NCI-H526 (cell line): ENCODE measurements at regions not wholly inside any gene's neighbourhood (a gene's known extent, or its start where the extent isn't known, plus 50 kb on each side); places are given as distances from the start of the nearest gene placed in this dataset.

Experiments
- DNase-seq, 2 experiments: peaks; one replicate each; lab custom pipeline; 2025; lab: John Stamatoyannopoulos, UW

DNA sequence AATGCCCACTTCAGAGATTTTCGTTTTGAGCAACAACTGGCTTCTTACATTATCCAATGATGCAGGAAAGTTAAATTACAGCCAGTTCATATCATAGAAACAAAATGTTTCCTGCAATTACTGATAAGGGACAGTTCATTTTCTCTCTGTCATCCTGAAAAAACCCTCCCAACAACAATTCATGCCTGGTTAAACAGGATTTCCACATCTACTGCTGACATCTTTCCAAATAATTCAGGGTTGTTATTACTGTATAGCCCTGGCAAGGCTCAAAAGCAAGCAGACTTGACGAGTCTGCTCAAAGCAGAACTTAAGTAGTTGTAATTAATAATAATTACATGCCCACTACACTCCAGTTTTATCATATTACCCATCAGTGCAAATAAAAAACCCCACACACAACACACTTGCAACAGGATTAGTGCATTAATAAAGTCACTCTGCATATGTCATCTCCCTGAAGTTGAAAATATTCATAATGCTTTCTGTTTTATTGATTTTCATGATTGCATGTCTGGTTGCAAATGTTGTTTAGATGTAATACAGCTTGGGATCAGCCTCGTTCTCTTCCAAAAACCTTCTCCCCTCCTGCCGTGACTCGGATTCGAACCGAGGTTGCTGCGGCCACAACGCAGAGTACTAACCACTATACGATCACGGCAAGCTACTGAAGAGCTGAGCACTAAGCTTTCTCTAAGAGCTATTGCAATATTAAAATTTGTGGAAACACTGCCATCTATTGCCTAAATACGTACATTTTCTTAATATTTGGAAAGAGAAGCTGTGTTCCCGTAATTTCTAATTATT is 119.6 kb upstream of the NFIB start:
- peak in 1 of 2 experiments; percentile 58 for DNase-seq

DNA sequence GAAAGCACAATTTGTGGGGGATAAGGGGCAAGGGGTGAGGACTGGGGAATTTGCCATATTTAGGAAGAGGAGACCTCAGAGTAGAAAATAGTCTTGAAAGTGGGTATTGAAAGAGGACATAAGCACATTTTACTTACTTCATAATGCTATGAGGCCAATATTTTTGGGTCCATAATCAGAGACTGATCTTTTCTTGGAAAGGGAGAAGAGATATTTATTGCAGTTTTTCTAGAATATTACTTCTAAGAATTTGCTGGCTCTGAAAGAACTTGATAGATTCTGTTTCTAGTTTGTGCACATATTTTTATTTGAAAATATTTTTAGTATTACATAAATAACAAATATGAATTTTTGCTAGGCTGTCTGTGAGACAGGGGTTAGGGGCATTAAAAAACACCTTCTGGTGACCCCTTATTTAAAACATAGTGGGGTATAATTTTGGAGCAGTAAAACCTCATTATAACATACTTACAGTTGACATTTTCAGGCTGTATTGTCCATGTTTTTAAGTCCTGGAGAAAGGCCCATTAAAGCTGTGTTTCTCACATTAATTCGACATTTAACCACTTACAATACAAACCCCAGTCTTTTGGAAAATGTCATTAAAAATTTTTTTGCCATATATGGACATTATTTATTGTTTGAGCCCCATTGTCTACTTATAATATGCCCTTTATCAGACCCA is 118.9 kb upstream of the NFIB start:
- DNase-seq = no peak

DNA sequence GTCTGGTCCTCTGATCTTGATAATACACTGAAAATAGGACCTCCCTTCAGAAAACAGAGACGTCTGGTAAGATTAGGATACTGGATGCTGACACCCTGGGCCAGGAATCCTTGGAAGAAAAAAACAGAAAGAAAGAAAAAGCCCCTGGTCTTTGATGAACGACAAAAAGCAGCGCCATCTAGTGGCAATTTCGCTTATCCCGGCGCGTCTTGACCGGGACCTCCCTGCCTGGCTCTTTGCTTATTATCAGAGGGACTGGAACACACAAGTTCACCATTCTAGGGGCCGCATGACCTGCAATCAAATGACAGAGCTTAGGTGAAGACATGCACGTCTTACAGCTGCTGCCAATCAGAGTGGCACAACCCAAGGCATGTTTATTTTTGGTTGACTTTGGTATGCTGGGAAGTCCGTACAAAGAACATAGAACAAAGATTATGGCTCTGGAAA is 114.9 kb upstream of the NFIB start:
- peak; percentile 58 to 92 for DNase-seq

DNA sequence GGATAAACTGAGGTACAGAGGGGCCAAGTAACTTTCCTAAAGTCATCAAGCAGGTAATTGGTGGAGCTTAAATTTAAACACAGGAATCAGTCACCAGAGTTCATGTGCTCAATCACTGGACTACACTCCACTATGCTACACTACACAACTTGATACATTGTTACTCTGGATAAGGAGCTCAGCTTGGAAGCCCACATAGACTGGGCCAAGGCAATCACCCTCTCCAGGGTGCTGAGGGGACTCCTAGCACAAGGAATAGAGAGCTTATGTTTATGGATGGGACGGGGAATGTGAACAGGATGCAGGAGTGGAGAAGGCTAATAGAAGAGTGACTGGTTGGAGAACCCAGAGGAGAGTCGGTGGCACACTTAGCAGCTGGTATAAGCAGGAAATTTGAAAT is 113.5 kb upstream of the NFIB start:
- no peak for DNase-seq

DNA sequence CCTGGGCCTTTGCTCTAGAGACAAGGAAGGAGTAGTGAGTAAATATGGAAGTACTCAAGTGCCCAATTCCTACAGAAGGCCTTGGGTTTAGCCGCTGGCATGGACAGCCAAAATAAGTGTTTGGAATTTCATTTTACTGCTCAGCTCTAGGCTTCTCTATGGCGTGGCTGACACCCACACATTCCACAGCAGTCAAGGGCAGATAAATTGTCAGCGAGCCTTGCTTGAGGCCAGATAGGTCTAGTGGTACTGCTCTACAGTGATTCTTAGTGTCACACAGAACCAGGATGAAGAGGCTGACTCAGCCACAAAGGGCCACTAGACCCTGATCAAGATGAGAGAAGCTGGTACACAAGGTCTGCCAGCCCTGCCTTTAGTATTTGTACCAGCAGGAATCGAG is 111.0 kb upstream of the NFIB start:
- DNase-seq = no peak

DNA sequence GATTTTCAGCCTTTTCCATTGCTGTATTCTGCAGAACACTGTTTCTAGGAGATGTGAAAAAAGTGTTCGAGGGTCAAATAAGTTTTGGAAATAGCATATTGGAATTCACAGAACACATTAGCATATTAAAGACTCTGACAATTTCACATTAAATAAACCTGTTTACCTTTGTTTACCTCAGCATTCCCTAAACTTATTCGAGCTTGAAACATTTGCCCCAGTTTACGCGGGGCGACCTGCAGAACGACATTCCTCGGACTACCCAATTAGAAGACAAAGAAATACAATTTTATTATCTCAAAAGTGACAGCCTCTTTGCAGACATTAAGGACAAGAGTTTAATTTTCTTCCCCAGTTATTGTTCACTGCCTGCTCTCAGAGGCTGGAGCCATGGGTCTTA is 110.3 kb upstream of the NFIB start:
- DNase-seq = no peak

DNA sequence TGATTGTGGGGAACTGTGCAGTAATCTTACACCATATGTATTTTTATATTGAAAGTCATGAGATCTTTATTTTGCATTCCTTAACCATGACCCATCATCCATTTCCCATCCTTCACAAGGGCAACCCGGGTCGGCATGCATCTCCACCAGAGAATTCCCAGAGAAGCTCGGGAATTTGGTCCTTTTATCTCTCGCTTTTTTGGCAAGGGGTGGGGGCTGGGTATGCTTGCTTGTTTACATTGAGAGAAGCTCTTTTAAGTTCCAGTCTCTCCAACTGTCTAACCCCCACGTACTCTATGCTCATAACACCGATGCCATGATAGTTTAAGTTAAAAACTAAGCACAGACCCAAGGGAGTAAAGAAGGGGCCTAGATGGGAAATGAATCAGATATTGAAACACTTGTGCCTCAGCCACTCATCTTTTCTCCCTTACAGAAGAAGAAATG is 109.9 kb upstream of the NFIB start:
- DNase-seq = no peak

DNA sequence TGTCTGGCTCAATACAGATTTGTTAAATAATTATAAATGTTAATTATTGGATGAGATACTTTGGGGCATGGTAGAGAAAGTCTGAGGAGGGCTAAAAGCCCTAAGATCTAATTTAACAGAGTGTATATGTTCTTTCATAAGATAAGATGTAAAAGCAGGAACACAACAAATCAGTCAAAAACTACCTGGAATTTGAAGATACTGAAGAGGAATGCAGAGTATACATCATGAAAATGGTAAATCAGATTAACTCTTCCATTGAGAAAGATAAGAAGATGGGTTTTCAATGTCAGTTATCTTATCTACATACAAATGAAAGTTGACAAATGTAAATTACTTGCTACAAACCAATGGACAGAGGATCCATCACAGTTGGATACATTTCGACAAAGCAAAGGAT is 107.3 kb upstream of the NFIB start:
- no peak for DNase-seq

DNA sequence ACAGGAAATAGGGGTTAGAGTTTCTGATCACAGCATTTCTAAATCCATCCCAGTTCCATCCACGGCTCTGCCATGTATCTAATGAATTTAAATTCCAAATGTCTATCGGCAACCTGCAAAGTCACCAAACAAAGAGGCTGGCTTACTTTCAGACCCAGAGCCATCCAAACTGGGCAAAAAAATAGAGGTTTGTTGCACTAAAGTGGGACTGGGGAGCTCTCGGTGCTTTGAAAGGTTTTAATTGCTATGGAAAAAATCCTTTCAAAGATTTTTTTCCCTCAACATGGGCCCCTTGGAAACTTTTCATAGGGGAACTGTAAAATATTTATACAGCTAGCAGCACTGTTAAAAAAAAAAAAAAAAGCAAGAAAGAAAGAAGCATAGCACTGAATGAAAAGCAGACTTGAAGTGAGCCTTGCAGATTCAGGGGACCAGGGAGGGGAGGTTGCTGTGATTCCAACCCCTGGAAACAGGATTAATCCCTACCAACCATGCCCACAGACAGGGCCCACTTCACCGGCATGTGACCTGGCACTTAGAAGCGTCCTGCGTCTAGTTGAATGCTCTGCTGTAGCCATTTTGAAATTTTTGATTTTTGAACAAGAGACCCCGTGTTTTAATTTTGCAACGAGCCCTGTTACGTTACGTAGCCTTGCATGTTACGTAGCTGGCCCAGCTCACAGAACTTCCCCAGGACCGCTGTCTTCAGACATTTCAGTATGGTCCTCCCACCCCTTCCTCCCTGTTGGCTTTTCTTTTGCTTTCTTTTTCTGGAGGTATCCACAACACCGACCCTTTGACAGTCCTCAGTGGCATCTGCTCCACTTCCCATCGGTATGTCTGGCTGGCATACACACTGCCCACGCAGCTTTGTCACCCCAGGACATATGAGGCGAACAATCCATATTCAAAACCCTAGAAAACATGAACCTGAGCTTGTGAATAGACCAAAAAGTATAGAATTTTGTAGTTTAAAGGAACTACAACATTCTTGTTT is 105.3 kb upstream of the NFIB start:
- no peak for DNase-seq

DNA sequence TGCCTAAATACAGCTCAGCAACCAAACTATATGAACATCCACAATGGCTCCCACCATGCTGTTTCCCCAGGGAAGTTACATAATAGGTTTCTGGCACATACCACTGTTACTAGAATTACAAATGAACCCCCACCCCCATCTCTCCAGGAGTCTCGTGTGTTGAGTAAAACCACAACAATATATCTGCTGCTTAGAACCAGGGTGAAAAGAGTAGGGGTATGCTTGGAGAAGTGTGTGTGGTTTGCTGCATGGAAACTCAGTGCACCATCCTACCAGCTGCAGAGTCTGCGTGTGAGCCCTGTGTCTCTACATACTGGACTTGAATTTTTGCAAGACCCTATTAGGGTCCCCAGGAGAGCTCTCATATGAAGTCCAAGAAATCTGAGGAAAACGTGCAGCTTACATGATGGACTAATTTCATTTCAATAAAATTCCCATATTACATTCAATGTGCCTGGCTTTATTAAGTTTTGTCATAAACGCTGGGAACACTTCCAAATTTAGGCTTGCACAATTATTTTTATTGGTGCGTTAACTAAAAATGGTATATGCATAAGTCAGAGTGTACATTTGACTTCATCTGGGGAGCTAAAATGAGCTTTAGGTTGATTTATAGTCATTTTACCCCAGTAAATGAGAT is 104.5 kb upstream of the NFIB start:
- DNase-seq = no peak

DNA sequence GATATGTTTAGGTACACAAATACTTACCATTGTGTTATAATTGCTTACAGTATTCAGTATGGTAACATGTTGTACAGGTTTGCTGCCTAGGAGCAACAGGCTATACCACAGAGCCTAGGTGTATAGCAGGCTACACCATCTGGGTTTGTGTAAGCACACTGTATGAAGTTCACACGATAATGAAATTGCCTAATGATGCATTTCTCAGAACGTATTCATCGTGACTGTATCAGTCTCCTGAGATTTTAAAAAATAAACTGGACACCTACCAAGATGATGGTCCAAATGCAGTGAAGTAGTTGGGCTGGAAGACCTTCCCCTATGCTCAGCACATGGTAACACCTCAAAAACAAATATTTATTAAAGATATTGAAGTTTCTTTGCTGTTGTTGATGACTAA is 103.3 kb upstream of the NFIB start:
- DNase-seq = no peak

DNA sequence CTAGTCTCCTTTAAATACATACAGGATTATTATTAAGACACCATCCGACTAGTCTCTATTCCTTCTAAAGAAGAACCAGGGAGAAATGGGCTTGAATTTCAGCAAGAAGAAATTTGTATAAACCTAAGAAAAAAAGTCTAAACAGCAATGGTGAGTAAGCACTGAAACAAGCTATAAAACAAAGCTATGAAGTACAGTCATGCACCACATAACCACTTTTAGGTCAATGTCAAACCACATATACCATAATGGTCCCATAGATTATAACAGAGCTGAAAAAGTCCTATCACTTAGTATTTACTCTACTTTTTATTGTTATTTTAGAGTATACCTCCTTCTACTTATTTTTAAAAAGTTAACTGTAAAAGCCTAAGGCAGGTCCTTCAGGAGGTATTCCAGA is 102.0 kb upstream of the NFIB start:
- no peak for DNase-seq

DNA sequence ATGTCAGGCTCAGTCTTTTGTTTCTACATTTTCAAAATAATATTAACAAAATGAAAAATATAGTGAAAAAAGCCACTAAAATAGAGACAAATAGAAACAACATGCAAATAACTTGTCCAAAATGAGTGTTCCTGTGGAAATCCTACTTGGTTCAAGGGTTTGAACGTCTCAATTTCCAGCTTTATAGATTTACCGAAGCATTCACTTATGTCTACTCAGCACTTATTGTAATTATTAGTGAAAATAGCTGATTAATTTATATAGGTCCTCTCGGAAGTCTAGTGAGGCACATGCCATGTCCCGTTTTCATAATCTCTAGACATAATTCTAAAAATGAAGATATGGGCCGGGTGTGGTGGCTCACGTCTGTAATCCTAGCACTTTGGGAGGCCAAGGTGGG is 99.9 kb upstream of the NFIB start:
- no peak for DNase-seq

DNA sequence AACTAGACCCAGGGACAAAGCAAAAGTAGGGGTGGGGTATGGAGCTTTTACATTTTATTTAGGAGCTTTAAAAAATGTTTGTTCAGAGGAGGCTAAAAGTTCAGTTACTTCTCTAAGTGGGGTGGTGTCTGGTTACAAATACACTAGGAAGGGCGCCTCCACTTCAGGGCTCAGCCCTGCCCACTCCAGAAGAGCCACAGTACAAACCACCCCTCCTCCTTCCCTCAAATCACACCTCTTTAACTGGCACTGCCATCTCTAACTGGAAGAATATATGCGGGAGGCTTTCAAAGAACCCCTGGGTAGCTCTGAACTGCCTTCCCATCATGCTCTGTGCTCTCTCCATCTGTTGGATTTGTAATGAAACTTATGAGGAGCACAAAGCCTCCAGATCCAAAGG is 98.8 kb upstream of the NFIB start:
- no peak for DNase-seq

DNA sequence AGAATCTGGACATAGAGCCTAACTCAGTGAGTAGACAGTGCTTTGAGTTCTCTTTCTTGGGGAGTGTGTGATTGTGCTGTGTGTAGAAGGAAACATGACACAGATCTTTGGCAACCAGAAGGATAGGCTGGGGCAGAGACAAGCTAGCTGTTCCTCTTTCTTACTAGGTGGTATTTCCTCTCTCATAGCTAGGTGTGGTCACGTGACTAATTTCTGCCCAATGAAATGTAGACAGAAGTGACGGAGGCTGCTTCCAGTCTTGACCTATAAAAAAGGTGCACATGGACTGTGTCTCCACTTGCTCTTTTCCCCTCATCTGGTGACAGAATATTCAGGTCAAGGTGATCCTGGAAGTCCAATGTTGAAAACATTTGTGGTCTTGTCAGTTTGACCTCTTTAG is 92.5 kb upstream of the NFIB start:
- no peak for DNase-seq

DNA sequence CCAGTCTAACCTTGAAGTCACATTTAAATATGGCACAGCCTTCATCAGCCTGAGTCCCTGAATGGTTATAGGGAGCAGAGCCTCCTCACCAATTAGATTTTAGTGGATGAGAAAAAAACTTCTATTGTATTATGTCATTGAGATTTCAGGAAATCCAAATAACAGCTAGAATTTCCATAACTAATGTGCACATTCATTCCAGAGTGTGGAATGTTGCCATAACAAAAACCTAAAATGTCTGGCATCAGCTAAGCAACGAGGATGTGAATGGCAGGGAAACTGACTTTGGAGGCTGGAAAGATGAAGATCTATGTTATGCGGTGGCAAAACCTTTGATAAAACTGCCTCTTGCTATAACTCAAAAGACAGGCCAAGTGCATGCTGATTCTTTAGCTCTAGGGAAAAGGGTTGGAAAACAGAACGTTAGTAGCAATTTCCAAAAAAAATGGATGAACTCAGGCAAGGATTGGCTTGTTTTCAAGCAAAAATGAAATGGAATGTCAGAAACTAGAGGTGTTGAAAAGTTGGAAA is 91.3 kb upstream of the NFIB start:
- no peak for DNase-seq

DNA sequence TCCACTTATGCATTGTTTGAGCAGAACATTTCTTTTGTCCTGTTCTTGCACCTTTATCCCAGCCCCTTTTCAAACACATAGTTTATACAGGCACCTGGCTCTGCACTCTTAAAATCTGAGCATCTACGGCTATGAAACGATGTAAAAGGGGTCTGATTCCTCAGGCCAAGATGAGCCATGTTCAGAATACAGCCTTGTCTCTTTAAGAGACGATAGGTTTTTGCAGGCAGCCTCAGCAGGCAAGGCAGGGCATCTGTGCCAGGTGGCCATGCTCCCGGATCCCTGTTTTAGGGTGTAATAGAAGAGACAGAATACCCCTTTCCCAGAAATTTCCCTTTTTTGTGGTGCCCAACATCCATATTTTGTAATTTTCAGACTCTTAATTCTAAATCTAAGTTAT is 89.1 kb upstream of the NFIB start:
- DNase-seq = no peak

DNA sequence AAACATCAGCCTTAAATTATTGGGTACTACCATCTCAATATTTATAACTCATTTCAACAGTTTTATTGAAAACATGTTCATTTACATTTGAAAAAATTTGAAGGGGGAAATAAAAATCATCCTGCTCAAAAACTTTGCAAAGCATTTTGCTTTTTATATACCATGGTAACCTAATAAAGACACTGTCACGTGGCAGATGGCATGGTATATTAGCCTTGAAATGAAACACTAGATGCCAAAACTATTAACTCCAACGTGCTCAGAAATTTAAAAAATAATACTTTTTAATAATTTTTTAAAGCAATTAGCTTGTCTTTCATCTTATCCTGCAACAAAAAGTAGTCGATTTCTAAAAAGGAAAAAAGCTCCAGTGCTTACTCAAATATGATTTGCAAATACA is 88.6 kb upstream of the NFIB start:
- no peak for DNase-seq

DNA sequence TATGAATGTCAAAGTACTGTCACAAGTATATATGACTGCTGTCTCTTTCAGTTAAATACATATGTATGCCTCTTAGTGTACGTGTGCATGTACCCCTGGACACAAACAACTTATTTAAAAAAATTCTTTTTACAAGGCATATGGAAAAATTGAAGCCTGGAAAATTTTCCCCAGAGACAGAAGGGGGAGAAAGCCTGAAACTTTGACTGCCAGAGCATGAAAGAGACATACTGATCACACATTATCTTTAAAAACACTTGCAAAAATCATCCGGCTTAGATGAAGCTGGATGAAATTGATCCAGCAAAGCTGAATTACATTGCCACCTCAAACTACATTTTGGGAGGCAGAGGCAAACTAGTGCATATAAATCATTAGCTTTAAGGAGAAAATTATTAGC is 88.0 kb upstream of the NFIB start:
- no peak for DNase-seq

DNA sequence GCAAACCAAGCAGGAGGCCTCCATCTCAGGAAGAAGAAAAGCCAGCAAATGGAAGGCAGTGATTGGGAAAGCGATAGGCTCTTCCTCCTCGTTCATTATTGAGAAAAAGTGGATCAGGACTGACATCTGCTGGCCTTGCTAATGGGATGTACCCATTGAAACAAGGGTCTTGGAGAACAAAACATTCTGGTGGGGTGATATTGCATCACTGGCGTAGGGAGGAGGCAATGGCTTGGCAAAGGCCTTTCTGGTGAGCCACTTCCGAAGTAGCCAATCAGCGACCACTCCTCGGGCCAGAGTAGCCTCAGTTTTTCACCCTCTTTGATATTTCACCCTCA is 86.7 kb upstream of the NFIB start:
- DNase-seq = peak; percentile 13 to 41

DNA sequence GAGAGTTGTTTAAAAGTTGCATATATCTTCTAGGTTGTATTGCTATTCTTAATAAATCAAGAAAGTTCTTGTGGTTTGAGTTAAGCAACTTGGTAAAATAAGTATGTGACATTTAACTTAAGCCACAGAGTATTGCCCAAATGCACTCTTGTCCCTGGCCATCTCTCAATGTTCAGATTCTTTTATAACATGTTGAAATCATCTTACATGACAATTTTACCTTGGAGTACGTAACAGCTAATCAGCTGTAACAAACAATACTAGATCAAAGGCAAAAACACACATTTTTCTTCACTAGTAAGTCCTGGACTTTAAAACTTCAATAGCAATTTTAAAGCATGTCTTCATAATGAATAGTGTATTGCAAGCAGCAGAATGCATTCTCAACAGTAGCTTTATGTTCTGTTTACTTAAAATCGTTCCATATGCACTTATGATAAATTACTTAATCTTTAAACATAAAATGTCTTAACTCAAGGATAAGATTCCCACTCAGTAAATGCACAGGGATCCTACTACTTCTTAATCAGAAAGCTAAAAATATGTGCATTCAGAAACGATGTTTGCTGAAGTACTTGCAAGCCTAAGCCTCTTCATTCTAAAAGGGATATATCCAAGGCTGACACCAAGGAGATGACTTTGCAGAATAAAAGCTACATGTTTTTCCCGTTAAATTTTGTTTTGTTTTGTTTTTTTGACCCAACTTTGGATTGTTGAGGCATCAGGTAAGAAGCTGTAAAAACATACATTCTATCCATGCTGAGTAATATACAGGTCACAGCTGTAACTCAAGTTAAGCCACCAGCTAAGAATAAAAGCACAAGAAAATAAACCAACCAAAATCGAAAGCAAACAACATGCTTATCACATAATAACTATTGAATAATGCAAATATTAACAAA is 86.1 kb upstream of the NFIB start:
- no peak for DNase-seq
